ENCODE measurements at regions not wholly inside any gene's neighbourhood (a gene's known extent, or its start where the extent isn't known, plus 50 kb on each side); places are given as distances from the start of the nearest gene placed in this dataset.

- TF ChIP-seq ZNF687 (IDR thresholded peaks at IDR 0.05) (no peak), CBFB (IDR thresholded peaks at IDR 0.05; ENCODE audit: low read depth) (no peak), ZNF217 (IDR thresholded peaks at IDR 0.05) (no peak)
Observed at GRCh38 chr5:74309050-74309449, 331.5 kb downstream of the ENC1 start (continued).

GRCh38 chr5:74306845-74307244 lies 333.7 kb downstream of the ENC1 start:
- Histone ChIP-seq H3K9me3 (replicated peaks; ENCODE audit: control insufficient read depth, insufficient read depth, low read length) (no peaks in the 10 kb centered on the region; the same call in 2 of the 3 replicates), H2AFZ (ENCODE audit: control insufficient read depth, low read depth, low read length) (no peak overlapping the region), H3K79me2 (ENCODE audit: control insufficient read depth, insufficient read depth, low read length) (no peaks in the 10 kb centered on the region), H3K4me1 (ENCODE audit: control insufficient read depth, insufficient read depth, low read length) (no peaks in the 10 kb centered on the region), H3K9ac (ENCODE audit: control insufficient read depth, insufficient read depth, low read length) (no peak overlapping the region), H3K27ac (ENCODE audit: control insufficient read depth, insufficient read depth) (no peak overlapping the region), H3K4me2 (ENCODE audit: control insufficient read depth, insufficient read depth) (no peak overlapping the region), H3K36me3 (ENCODE audit: control insufficient read depth in 2 of 2, insufficient read depth in 2 of 2, low read length in 1 of 2) (no peaks in the 10 kb centered on the region), H3K4me3 (no peak overlapping the region), H4K20me1 (ENCODE audit: control insufficient read depth, insufficient read depth) (no peaks in the 10 kb centered on the region), H3K27me3 (replicated peaks in 1 of 2; ENCODE audit: control insufficient read depth in 2 of 2, insufficient read depth in 2 of 2, low read length in 1 of 2) (no peaks in the 10 kb centered on the region)
- no TSS peak for BruUV-seq (replicated peaks)
- RAD21 ChIA-PET (ENCODE audit: unreplicated experiment) = interaction anchor here (1.2 kb wide), 1 partner anchor 102 kb away, joined by 3 read pairs; no protein-coding TSS in a partner anchor
- in situ Hi-C loops (cut with MboI) = no loop called here
- DNase-seq (ENCODE audit: low read depth, low spot score) = no peak
- POLR2A ChIA-PET = no interaction called here
- 4% methylated on average over 2 of the region's 2 CpGs for WGBS (ENCODE audit: insufficient coverage, insufficient replicate concordance, low lambda C conversion rate, missing lambda C conversion rate)
- FAIRE-seq = no peak
- CTCF ChIA-PET = no interaction called here
- TF ChIP-seq IKZF2 (IDR thresholded peaks at IDR 0.05) (peak in 1 of 2 experiments; percentile 25; a peak in 1 of 4 replicates), PBX3 (IDR thresholded peaks at IDR 0.05; ENCODE audit: insufficient replicate concordance, low read depth, low read length) (no peak), SPI1 (IDR thresholded peaks at IDR 0.05; ENCODE audit: borderline replicate concordance, insufficient read depth, low read depth, low read length) (peak; percentile 36; the same call in 1 of the 2 replicates)
- SMC1A ChIA-PET (ENCODE audit: uncharacterized antibody, unreplicated experiment) = interaction anchor here (0.7 to 1.7 kb wide), 4 partner anchors 8 to 222 kb away, joined by 3 to 6 read pairs (median 3); no protein-coding TSS in a partner anchor
- peak; percentile 38 for ATAC-seq
- intact Hi-C loops (cut with micrococcal nuclease; ENCODE audit: unreplicated experiment) = no loop called here
